Astrocyte (in vitro differentiated cells and primary cell): ENCODE measurements at regions not wholly inside any gene's neighbourhood (a gene's known extent, or its start where the extent isn't known, plus 50 kb on each side); places are given as distances from the start of the nearest gene placed in this dataset.

Experiments
- DNase-seq: peaks from one replicate; pipeline ENCODE4 v3.0.0-alpha.2; 2010; ENCODE audit warnings: low read depth
- FAIRE-seq: peaks from 2 replicates; lab custom pipeline; 2011; peaks lifted over from hg19 to GRCh38; lab: Jason Lieb, UNC
- H2AFZ ChIP-seq: 2 replicates; pipeline ENCODE4 v1.6.0; 2012; ENCODE audit warnings: low read depth, low read length, inconsistent platforms
- H3K27ac ChIP-seq: 2 replicates; pipeline ENCODE4 v1.5.1; 2011; ENCODE audit warnings: low read depth, low read length, inconsistent platforms
- H3K27me3 ChIP-seq: 2 replicates; pipeline ENCODE4 v1.6.0; 2011; ENCODE audit warnings: low read length, inconsistent platforms; ENCODE audit not compliant: insufficient read depth
- H3K36me3 ChIP-seq: 2 replicates; pipeline ENCODE4 v1.5.1; 2011; ENCODE audit warnings: low read length, inconsistent platforms; ENCODE audit not compliant: insufficient read depth
- H3K4me1 ChIP-seq: 2 replicates; pipeline ENCODE4 v1.5.1; 2011; ENCODE audit warnings: low read length, inconsistent platforms; ENCODE audit not compliant: insufficient read depth
- H3K4me2 ChIP-seq: 2 replicates; pipeline ENCODE4 v1.6.0; 2012; ENCODE audit warnings: low read length, inconsistent platforms
- H3K4me3 ChIP-seq: 2 replicates; pipeline ENCODE4 v1.5.1; 2011; ENCODE audit warnings: low read depth, mild to moderate bottlenecking, low read length, inconsistent platforms; ENCODE audit not compliant: insufficient read depth
- H3K79me2 ChIP-seq: 2 replicates; pipeline ENCODE4 v1.6.0; 2012; ENCODE audit warnings: mild to moderate bottlenecking, low read length, inconsistent platforms; ENCODE audit not compliant: insufficient read depth
- H3K9ac ChIP-seq: 2 replicates; pipeline ENCODE4 v1.6.0; 2012; ENCODE audit warnings: mild to moderate bottlenecking, low read length, inconsistent platforms
- H3K9me3 ChIP-seq: 2 replicates; pipeline ENCODE4 v1.5.1; 2012; ENCODE audit warnings: low read depth, mild to moderate bottlenecking, low read length, inconsistent platforms; ENCODE audit not compliant: insufficient read depth
- H4K20me1 ChIP-seq: 2 replicates; pipeline ENCODE4 v1.6.0; 2012; ENCODE audit warnings: low read length, inconsistent platforms; ENCODE audit not compliant: insufficient read depth
- H3K27ac Mint-ChIP-seq: one replicate; pipeline ENCODE4 v1.8.0; 2021; ENCODE audit warnings: mild to moderate bottlenecking, mixed read lengths; ENCODE audit not compliant: unreplicated experiment
- H3K27me3 Mint-ChIP-seq: one replicate; pipeline ENCODE4 v1.8.0; 2021; ENCODE audit warnings: low read depth, mixed read lengths; ENCODE audit not compliant: unreplicated experiment
- H3K36me3 Mint-ChIP-seq: one replicate; pipeline ENCODE4 v1.8.0; 2021; ENCODE audit warnings: low read depth, mixed read lengths; ENCODE audit not compliant: unreplicated experiment
- H3K4me1 Mint-ChIP-seq: one replicate; pipeline ENCODE4 v1.8.0; 2021; ENCODE audit warnings: low read depth, mixed read lengths; ENCODE audit not compliant: unreplicated experiment
- H3K4me3 Mint-ChIP-seq: one replicate; pipeline ENCODE4 v1.8.0; 2021; ENCODE audit warnings: mild to moderate bottlenecking, moderate library complexity, mixed read lengths; ENCODE audit not compliant: unreplicated experiment
- H3K9me3 Mint-ChIP-seq: one replicate; pipeline ENCODE4 v1.8.0; 2021; ENCODE audit warnings: mild to moderate bottlenecking, mixed read lengths; ENCODE audit not compliant: unreplicated experiment
- CTCF ChIP-seq: IDR thresholded peaks from 2 replicates; pipeline ENCODE4 v1.5.1; 2011; ENCODE audit warnings: low read depth, mild to moderate bottlenecking, inconsistent platforms, low read length, moderate library complexity; ENCODE audit not compliant: insufficient read depth
- EZH2 ChIP-seq: IDR thresholded peaks from 2 replicates; pipeline ENCODE4 v1.6.1; 2012; ENCODE audit warnings: mild to moderate bottlenecking, low read length, inconsistent platforms; ENCODE audit not compliant: insufficient read depth

DNA sequence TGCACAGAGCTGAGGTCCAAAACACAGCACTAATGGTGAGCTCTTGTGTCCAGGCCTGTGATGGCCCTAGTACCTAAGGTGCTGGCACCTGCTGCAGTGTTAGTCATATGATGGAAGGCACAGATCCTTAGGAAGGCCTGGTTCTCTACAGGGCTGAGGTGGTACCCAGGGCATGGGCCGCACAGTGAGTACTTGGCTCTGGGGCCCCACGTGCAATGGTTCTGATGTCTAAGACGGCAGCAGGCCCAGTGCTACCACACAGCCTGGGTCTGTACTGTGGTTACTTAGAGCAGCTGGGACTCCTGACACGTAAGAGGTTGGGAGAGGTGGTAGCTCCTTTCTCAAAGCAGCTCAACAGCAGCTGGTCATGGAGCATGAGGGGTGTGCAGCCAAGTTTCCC is 70.6 kb upstream of the MAGI2 start:
- TF ChIP-seq CTCF (no peak), EZH2 (no peak)
- no peaks in the 10 kb centered on the region for H3K4me1 ChIP-seq
- H3K27me3 ChIP-seq = no peaks in the 10 kb centered on the region
- no peak for DNase-seq
- H3K27ac ChIP-seq = no peak overlapping the region
- no peaks in the 10 kb centered on the region for H3K79me2 ChIP-seq
- no peak overlapping the region for H3K4me3 ChIP-seq
- Mint-ChIP-seq H3K4me1 (peaks cover 11% of the 10 kb centered on the region), H3K9me3 (no peaks in the 10 kb centered on the region), H3K4me3 (no peak overlapping the region), H3K27me3 (no peaks in the 10 kb centered on the region), H3K36me3 (no peaks in the 10 kb centered on the region), H3K27ac (no peak overlapping the region)
- H4K20me1 ChIP-seq = no peaks in the 10 kb centered on the region
- no peak for FAIRE-seq
- no peak overlapping the region for H3K4me2 ChIP-seq
- H3K9ac ChIP-seq = no peak overlapping the region
- H3K36me3 ChIP-seq = no peaks in the 10 kb centered on the region
- no peak overlapping the region for H2AFZ ChIP-seq
- H3K9me3 ChIP-seq = no peaks in the 10 kb centered on the region

DNA sequence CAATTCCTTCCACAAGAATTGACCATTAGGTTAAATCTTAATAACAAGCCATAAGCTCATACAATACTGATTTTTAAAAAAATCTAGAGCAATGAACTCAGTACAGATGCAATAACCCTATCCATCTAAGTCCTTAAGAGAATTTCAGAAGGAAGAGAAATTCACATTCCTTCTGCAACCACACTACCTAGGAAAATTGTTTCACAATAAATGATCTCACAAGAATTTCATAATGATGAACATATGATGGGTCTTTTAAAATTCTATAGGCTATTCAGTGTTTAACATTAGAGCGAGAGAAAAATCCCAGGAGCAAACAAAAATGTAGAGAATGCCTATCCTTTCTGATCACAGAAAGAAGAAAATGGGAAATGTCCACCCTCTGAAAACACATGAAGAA is 70.0 kb upstream of the MAGI2 start:
- FAIRE-seq = no peak
- DNase-seq = no peak
- H4K20me1 ChIP-seq = no peaks in the 10 kb centered on the region
- no peak for TF ChIP-seq CTCF
- no peak for TF ChIP-seq EZH2
- H3K4me1 Mint-ChIP-seq = peaks cover 5% of the 10 kb centered on the region
- H3K4me1 ChIP-seq = no peaks in the 10 kb centered on the region
- H3K9me3 ChIP-seq = no peaks in the 10 kb centered on the region
- no peak overlapping the region for H3K4me2 ChIP-seq
- H3K27ac Mint-ChIP-seq = no peak overlapping the region
- H3K4me3 Mint-ChIP-seq = no peak overlapping the region
- H2AFZ ChIP-seq = no peak overlapping the region
- no peak overlapping the region for H3K9ac ChIP-seq
- no peaks in the 10 kb centered on the region for H3K36me3 ChIP-seq
- H3K4me3 ChIP-seq = no peak overlapping the region
- no peak overlapping the region for H3K27ac ChIP-seq
- no peaks in the 10 kb centered on the region for H3K27me3 Mint-ChIP-seq
- H3K36me3 Mint-ChIP-seq = no peaks in the 10 kb centered on the region
- no peaks in the 10 kb centered on the region for H3K79me2 ChIP-seq
- H3K9me3 Mint-ChIP-seq = no peaks in the 10 kb centered on the region
- no peaks in the 10 kb centered on the region for H3K27me3 ChIP-seq

- Histone ChIP-seq H3K27ac (no peak overlapping the region), H2AFZ (no peak overlapping the region), H3K4me2 (no peak overlapping the region), H4K20me1 (no peaks in the 10 kb centered on the region), H3K4me1 (no peaks in the 10 kb centered on the region), H3K9me3 (no peaks in the 10 kb centered on the region), H3K36me3 (no peaks in the 10 kb centered on the region), H3K27me3 (no peaks in the 10 kb centered on the region), H3K4me3 (no peak overlapping the region), H3K9ac (no peak overlapping the region), H3K79me2 (no peaks in the 10 kb centered on the region)
- TF ChIP-seq CTCF (no peak), EZH2 (no peak)
- H3K27ac Mint-ChIP-seq = no peak overlapping the region
- no peaks in the 10 kb centered on the region for H3K9me3 Mint-ChIP-seq
- H3K4me3 Mint-ChIP-seq = no peak overlapping the region
- no peaks in the 10 kb centered on the region for H3K36me3 Mint-ChIP-seq
- H3K4me1 Mint-ChIP-seq = peaks cover 1% of the 10 kb centered on the region
- DNase-seq (no peak), FAIRE-seq (no peak)
- H3K27me3 Mint-ChIP-seq = no peaks in the 10 kb centered on the region
Observed at GRCh38 chr7:79520543-79520942, 67.1 kb upstream of the MAGI2 start.
